SK-N-SH (cell line): ENCODE measurements at regions not wholly inside any gene's neighbourhood (a gene's known extent, or its start where the extent isn't known, plus 50 kb on each side); places are given as distances from the start of the nearest gene placed in this dataset.

Experiments used
- CTCF ChIA-PET: fragments of 300-600, 350-600 bp; formaldehyde crosslinking; extraction: SDS; loops from one replicate; lab custom pipeline; 2021; lab: Yijun Ruan, JAX
- POLR2A ChIA-PET: fragments of 350-600 bp; sonication (Branson Sonifier 250); formaldehyde crosslinking; extraction: SDS; loops from one replicate; lab custom pipeline; 2020; ENCODE audit warnings: antibody characterized with exemption, inconsistent platforms; lab: Yijun Ruan, JAX
- DNase-seq: peaks from one replicate; pipeline ENCODE4 v3.0.0; 2012
- H2AFZ ChIP-seq: fragments of 200-600 bp; sonication (generic); 2 replicates; pipeline ENCODE4 v1.8.1; 2016; ENCODE audit warnings: antibody characterized with exemption, mild to moderate bottlenecking, low read depth
- H3F3A ChIP-seq: fragments of 200-600 bp; sonication (generic); replicated peaks from 2 replicates; pipeline ENCODE3; 2016; ENCODE audit warnings: antibody characterized with exemption, mild to moderate bottlenecking; ENCODE audit not compliant: insufficient read depth
- H3K27ac ChIP-seq, 2 experiments: fragments of 200-500 bp in 1 of 2; fragments of 200-600 bp in 1 of 2; sonication (Bioruptor generic) in 1 of 2; sonication (generic), shearing (Covaris generic) in 1 of 2; 2 replicates each; pipeline versions ENCODE4 v1.5.1 to v1.6.1; 2014 to 2016; ENCODE audit warnings: low read depth in 2 of 2, inconsistent platforms in 1 of 2, low read length in 1 of 2, mild to moderate bottlenecking in 1 of 2, mixed read lengths in 1 of 2
- H3K27me3 ChIP-seq: fragments of 200-600 bp; sonication (generic), shearing (Covaris generic); 2 replicates; pipeline ENCODE4 v1.6.1; 2016; ENCODE audit warnings: mixed run types; ENCODE audit not compliant: insufficient read depth
- H3K36me3 ChIP-seq, 2 experiments: fragments of 200-500 bp in 1 of 2; fragments of 200-600 bp in 1 of 2; sonication (Bioruptor generic) in 1 of 2; sonication (generic) in 1 of 2; replicated peaks in 1 of 2; 2 replicates each; pipeline versions ENCODE3 to v1.5.1; 2014 to 2016; ENCODE audit warnings: low read length in 1 of 2, mild to moderate bottlenecking in 1 of 2; ENCODE audit not compliant: insufficient read depth in 2 of 2, control insufficient read depth in 1 of 2
- H3K4me1 ChIP-seq, 2 experiments: fragments of 200-500 bp in 1 of 2; fragments of 200-600 bp in 1 of 2; sonication (Bioruptor generic) in 1 of 2; sonication (generic), shearing (Covaris generic) in 1 of 2; 2 replicates each; pipeline versions ENCODE4 v1.5.1 to v1.6.1; 2014 to 2016; ENCODE audit warnings: low read depth in 1 of 2, low read length in 1 of 2, mixed run types in 1 of 2; ENCODE audit not compliant: insufficient read depth in 2 of 2, control insufficient read depth in 1 of 2
- H3K4me2 ChIP-seq: fragments of 200-600 bp; sonication (generic), shearing (Covaris generic); 2 replicates; pipeline ENCODE4 v1.6.1; 2017; ENCODE audit warnings: mixed run types
- H3K4me3 ChIP-seq, 2 experiments: fragments of 200-500 bp in 1 of 2; fragments of 200-600 bp in 1 of 2; sonication (Bioruptor generic) in 1 of 2; sonication (generic), shearing (Covaris generic) in 1 of 2; 2 replicates each; pipeline versions ENCODE4 v1.5.1 to v1.8.1; 2014 to 2016; ENCODE audit warnings: low read depth in 2 of 2, inconsistent platforms in 1 of 2, low read length in 1 of 2, mild to moderate bottlenecking in 1 of 2, mixed read lengths in 1 of 2, moderate library complexity in 1 of 2
- H3K79me2 ChIP-seq: fragments of 200-600 bp; sonication (generic); 2 replicates; pipeline ENCODE4 v1.8.1; 2017; ENCODE audit warnings: mild to moderate bottlenecking; ENCODE audit not compliant: insufficient read depth
- H3K9ac ChIP-seq: fragments of 200-600 bp; sonication (generic); 2 replicates; pipeline ENCODE4 v1.6.1; 2017; ENCODE audit warnings: mixed run types
- H3K9me2 ChIP-seq: fragments of 200-600 bp; sonication (generic); 2 replicates; pipeline ENCODE4 v1.6.1; 2017; ENCODE audit warnings: mixed run types
- H3K9me3 ChIP-seq: fragments of 200-600 bp; sonication (generic); 2 replicates; pipeline ENCODE4 v1.6.1; 2017; ENCODE audit warnings: mixed run types, mild to moderate bottlenecking, moderate library complexity
- H4K20me1 ChIP-seq: fragments of 200-600 bp; sonication (generic); 2 replicates; pipeline ENCODE4 v1.6.1; 2017; ENCODE audit warnings: mild to moderate bottlenecking, mixed run types; ENCODE audit not compliant: insufficient read depth
- CHD2 ChIP-seq: fragments of 150-350 bp; IDR thresholded peaks from 2 replicates; pipeline ENCODE4 v1.6.1; 2018; ENCODE audit warnings: low read length; ENCODE audit not compliant: partially characterized antibody
- EZH2phosphoT487 ChIP-seq: fragments of 200-600 bp; sonication (generic); IDR thresholded peaks from 2 replicates; pipeline ENCODE4 v1.6.1; 2017; ENCODE audit warnings: low read depth, mixed run types, mild to moderate bottlenecking, antibody characterized with exemption, moderate library complexity, borderline replicate concordance
- FOSL2 ChIP-seq: IDR thresholded peaks from 2 replicates; pipeline ENCODE4 v1.4.0; 2012; ENCODE audit warnings: low read depth, mild to moderate bottlenecking, moderate library complexity, borderline replicate concordance
- GABPA ChIP-seq: IDR thresholded peaks from 2 replicates; pipeline ENCODE4 v1.4.0; 2012; ENCODE audit warnings: low read depth, mild to moderate bottlenecking
- JUND ChIP-seq: IDR thresholded peaks from 2 replicates; pipeline ENCODE4 v1.4.0; 2012
- NFIC ChIP-seq: IDR thresholded peaks from 2 replicates; pipeline ENCODE4 v1.4.0; 2012; ENCODE audit warnings: borderline replicate concordance
- NRF1 ChIP-seq: IDR thresholded peaks from 2 replicates; pipeline ENCODE4 v1.6.1; 2012; ENCODE audit warnings: low read depth, mild to moderate bottlenecking, low read length
- POLR2AphosphoS5 ChIP-seq: IDR thresholded peaks from 2 replicates; pipeline ENCODE4 v1.6.1; 2012; ENCODE audit warnings: low read depth, low read length
- RAD21 ChIP-seq: IDR thresholded peaks from 2 replicates; pipeline ENCODE4 v1.6.1; 2012; ENCODE audit warnings: mild to moderate bottlenecking, low read length
- RFX5 ChIP-seq: IDR thresholded peaks from 2 replicates; pipeline ENCODE4 v1.6.1; 2012; ENCODE audit warnings: mild to moderate bottlenecking, improper control_type of control experiment, low read length
- SIN3A ChIP-seq: IDR thresholded peaks from 2 replicates; pipeline ENCODE4 v1.6.1; 2012; ENCODE audit warnings: low read depth, mild to moderate bottlenecking, low read length, moderate library complexity, borderline replicate concordance
- SMC3 ChIP-seq: IDR thresholded peaks from 2 replicates; pipeline ENCODE4 v1.6.1; 2012; ENCODE audit warnings: low read depth, low read length, improper control_type of control experiment
- TAF1 ChIP-seq: IDR thresholded peaks from 2 replicates; pipeline ENCODE4 v1.6.1; 2012; ENCODE audit warnings: low read depth, mild to moderate bottlenecking, low read length, moderate library complexity, borderline replicate concordance
- TCF12 ChIP-seq: IDR thresholded peaks from 2 replicates; pipeline ENCODE4 v1.4.0; 2012
- TEAD4 ChIP-seq: IDR thresholded peaks from 2 replicates; pipeline ENCODE4 v1.4.0; 2012; ENCODE audit warnings: mild to moderate bottlenecking, borderline replicate concordance; ENCODE audit not compliant: insufficient read depth
- USF1 ChIP-seq: IDR thresholded peaks from 2 replicates; pipeline ENCODE4 v1.4.0; 2012; ENCODE audit warnings: low read depth, borderline replicate concordance
- USF2 ChIP-seq: fragments of 150-350 bp; IDR thresholded peaks from 2 replicates; pipeline ENCODE4 v1.6.1; 2017; ENCODE audit warnings: antibody characterized with exemption, low read length, low read depth, borderline replicate concordance
- WGBS: methylation state at CpG from one replicate; pipeline ENCODE4 v1.1.6; 2017; ENCODE audit warnings: low lambda C conversion rate; 5-methylcytosine and 5-hydroxymethylcytosine counted together
- TF ChIP-seq, protein P1 (sequence below): IDR thresholded peaks from 2 replicates; pipeline ENCODE4 v1.6.1; 2012; ENCODE audit warnings: mild to moderate bottlenecking, low read depth, low read length, moderate library complexity

DNA sequence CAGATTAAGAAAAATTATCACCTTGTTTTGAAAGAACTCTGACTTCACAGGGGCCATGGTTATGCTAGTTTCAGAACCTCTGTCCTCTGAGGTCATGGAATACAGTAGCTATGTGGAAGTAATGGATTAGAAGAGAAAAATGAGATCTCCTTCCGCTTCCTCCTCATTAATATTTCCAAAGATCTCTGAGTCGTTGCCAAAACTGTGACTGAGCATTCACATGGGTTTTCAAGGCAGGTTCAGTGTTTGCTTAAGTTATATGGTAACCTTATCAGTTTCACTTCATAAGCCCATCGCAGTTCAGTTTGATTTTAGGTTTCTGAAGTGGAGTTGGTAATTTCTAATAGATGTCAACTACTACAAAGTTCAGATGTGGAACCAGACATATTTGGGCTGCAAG, 321.2 kb upstream of the SOX9 start:
- no peak for DNase-seq
- H3K27me3 ChIP-seq, result no peaks in the 10 kb centered on the region
- CTCF ChIA-PET, result no interaction called here

GRCh38 chr17:71801301-71801700, 319.5 kb upstream of the SOX9 start:
- H3K79me2 ChIP-seq, result no peaks in the 10 kb centered on the region
- H3K27me3 ChIP-seq, result no peaks in the 10 kb centered on the region
- no peaks in the 10 kb centered on the region for H3K36me3 ChIP-seq
- no peak overlapping the region for H2AFZ ChIP-seq
- H3K4me2 ChIP-seq, result no peak overlapping the region
- H3F3A ChIP-seq, result no peaks in the 10 kb centered on the region
- H4K20me1 ChIP-seq, result no peaks in the 10 kb centered on the region
- DNase-seq, result no peak
- no peak overlapping the region for H3K4me3 ChIP-seq
- TF ChIP-seq RFX5 (no peak), CHD2 (no peak), JUND (no peak), USF2 (no peak), EZH2phosphoT487 (no peak), SMC3 (no peak), GABPA (no peak), NFIC (no peak), NRF1 (no peak), SIN3A (no peak), POLR2AphosphoS5 (no peak)
- TF ChIP-seq, protein P1, sequence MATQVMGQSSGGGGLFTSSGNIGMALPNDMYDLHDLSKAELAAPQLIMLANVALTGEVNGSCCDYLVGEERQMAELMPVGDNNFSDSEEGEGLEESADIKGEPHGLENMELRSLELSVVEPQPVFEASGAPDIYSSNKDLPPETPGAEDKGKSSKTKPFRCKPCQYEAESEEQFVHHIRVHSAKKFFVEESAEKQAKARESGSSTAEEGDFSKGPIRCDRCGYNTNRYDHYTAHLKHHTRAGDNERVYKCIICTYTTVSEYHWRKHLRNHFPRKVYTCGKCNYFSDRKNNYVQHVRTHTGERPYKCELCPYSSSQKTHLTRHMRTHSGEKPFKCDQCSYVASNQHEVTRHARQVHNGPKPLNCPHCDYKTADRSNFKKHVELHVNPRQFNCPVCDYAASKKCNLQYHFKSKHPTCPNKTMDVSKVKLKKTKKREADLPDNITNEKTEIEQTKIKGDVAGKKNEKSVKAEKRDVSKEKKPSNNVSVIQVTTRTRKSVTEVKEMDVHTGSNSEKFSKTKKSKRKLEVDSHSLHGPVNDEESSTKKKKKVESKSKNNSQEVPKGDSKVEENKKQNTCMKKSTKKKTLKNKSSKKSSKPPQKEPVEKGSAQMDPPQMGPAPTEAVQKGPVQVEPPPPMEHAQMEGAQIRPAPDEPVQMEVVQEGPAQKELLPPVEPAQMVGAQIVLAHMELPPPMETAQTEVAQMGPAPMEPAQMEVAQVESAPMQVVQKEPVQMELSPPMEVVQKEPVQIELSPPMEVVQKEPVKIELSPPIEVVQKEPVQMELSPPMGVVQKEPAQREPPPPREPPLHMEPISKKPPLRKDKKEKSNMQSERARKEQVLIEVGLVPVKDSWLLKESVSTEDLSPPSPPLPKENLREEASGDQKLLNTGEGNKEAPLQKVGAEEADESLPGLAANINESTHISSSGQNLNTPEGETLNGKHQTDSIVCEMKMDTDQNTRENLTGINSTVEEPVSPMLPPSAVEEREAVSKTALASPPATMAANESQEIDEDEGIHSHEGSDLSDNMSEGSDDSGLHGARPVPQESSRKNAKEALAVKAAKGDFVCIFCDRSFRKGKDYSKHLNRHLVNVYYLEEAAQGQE, result no peak
- no peaks in the 10 kb centered on the region for H3K9me2 ChIP-seq
- H3K27ac ChIP-seq, result no peak overlapping the region
- H3K4me1 ChIP-seq, result no peaks in the 10 kb centered on the region
- ChIA-PET POLR2A (no interaction called here), CTCF (interaction anchor here (0.6 kb wide), 2 partner anchors 490 to 735 kb away, joined by 3 read pairs; no protein-coding TSS in a partner anchor)
- 59% methylated on average over 6 of the region's 6 CpGs for WGBS
- H3K9ac ChIP-seq, result no peak overlapping the region
- H3K9me3 ChIP-seq, result no peaks in the 10 kb centered on the region

More for the DNA sequence above, 321.2 kb upstream of the SOX9 start:
- Histone ChIP-seq H3K4me1 (no peaks in the 10 kb centered on the region), H3K36me3 (no peaks in the 10 kb centered on the region), H3K4me3 (no peak overlapping the region), H3K4me2 (no peak overlapping the region), H3K79me2 (no peaks in the 10 kb centered on the region), H3K9me2 (no peaks in the 10 kb centered on the region), H4K20me1 (no peaks in the 10 kb centered on the region), H3K9me3 (no peaks in the 10 kb centered on the region), H2AFZ (no peak overlapping the region), H3K27ac (no peak overlapping the region), H3K9ac (no peak overlapping the region), H3F3A (no peaks in the 10 kb centered on the region)
- 79% methylated on average over 3 of the region's 3 CpGs for WGBS
- TF ChIP-seq FOSL2, result no peak
- TF ChIP-seq TEAD4, result no peak
- no peak for TF ChIP-seq TCF12
- TF ChIP-seq RFX5, result no peak
- no peak for TF ChIP-seq GABPA
- TF ChIP-seq USF1, result no peak
- no peak for TF ChIP-seq TAF1
- TF ChIP-seq RAD21, result no peak
- TF ChIP-seq USF2, result no peak
- no peak for TF ChIP-seq SIN3A
- no peak for TF ChIP-seq POLR2AphosphoS5
- POLR2A ChIA-PET, result no interaction called here
